ENCODE measurements at regions not wholly inside any gene's neighbourhood (a gene's known extent, or its start where the extent isn't known, plus 50 kb on each side); places are given as distances from the start of the nearest gene placed in this dataset.

DNA sequence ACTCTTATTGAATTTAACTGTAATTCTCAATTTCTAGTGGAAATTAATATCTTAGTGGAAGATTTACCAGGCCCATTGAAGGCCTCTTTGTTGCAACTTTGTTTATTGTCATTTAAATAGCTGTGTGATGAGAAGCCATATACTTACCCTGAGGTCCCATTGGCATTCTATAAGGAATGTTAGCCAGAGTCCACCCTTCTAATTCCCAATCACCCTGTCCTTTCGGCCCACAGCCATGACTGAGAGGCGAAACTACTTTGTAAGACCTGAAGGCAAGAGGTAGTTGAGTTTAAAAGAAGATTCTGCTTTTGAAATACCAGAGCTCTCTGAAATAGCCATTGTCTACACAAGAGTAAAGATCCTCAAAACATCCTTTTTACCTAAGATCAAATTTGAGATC is 290.5 kb upstream of the RARB start:
- H3K9ac ChIP-seq (replicated peaks in 1 of 4; ENCODE audit: extremely low read depth in 1 of 4, low read depth in 3 of 4, low read length in 3 of 4) = no peak overlapping the region
- DNase-seq (ENCODE audit: low read depth in 1 of 2, low spot score in 2 of 2) (no peak), FAIRE-seq (no peak)
- no peaks in the 10 kb centered on the region for H3K4me1 ChIP-seq (replicated peaks in 1 of 4; ENCODE audit: control insufficient read depth in 3 of 4, insufficient read depth in 4 of 4, low read length in 3 of 4)
- H3K18ac ChIP-seq (ENCODE audit: extremely low read depth, low read length) = no peak overlapping the region
- H2BK120ac ChIP-seq (replicated peaks; ENCODE audit: low read depth, low read length) = no peak overlapping the region
- H4K5ac ChIP-seq (ENCODE audit: insufficient read length, low read depth, low read length) = no peak overlapping the region
- 94% methylated on average over 2 of the region's 2 CpGs; no CpG with 5 or more reads in 1 of the 2 experiments for whole genome bisulfite sequencing, 2 experiments (ENCODE audit: extremely low coverage in 1 of 2, insufficient coverage in 1 of 2, insufficient read length in 1 of 2, insufficient replicate concordance in 2 of 2, low coverage in 1 of 2, low lambda C conversion rate in 2 of 2, missing lambda C conversion rate in 1 of 2)
- H3K36me3 ChIP-seq (ENCODE audit: control insufficient read depth in 2 of 4, insufficient read depth in 4 of 4, low read length in 3 of 4) = no peaks in the 10 kb centered on the region
- H3K56ac ChIP-seq (replicated peaks; ENCODE audit: insufficient read length, low read depth, low read length) = no peak overlapping the region
- no peaks in the 10 kb centered on the region for H4K20me1 ChIP-seq (replicated peaks in 1 of 2; ENCODE audit: control insufficient read depth in 1 of 2, insufficient read depth in 2 of 2, low read length in 2 of 2)
- no peak overlapping the region for H3K23ac ChIP-seq (ENCODE audit: insufficient read length)
- no peak overlapping the region for H3K14ac ChIP-seq (ENCODE audit: insufficient read length)
- no peak overlapping the region for H3K4ac ChIP-seq (replicated peaks; ENCODE audit: insufficient read length, low read depth, low read length)
- ChIA-PET CTCF (ENCODE audit: partially characterized antibody) (no interaction called here), POLR2A (ENCODE audit: partially characterized antibody) (interaction anchor here (0.8 kb wide), 1 partner anchor 18 kb away, joined by 3 read pairs; no protein-coding TSS in a partner anchor)
- TF ChIP-seq SP2 (IDR thresholded peaks at IDR 0.05; ENCODE audit: low read length) (no peak), JUND (IDR thresholded peaks at IDR 0.05; ENCODE audit: low read length) (no peak), KDM4A (IDR thresholded peaks at IDR 0.05; ENCODE audit: low read depth, low read length, severe bottlenecking) (no peak), JUN (IDR thresholded peaks at IDR 0.05; ENCODE audit: low read depth, low read length) (no peak), CHD2 (IDR thresholded peaks at IDR 0.05; ENCODE audit: low read length) (no peak), CHD1 (IDR thresholded peaks at IDR 0.05; ENCODE audit: low read depth, low read length) (no peak)
- H2BK12ac ChIP-seq (ENCODE audit: low read depth, low read length) = no peak overlapping the region
- H3K4me3 ChIP-seq (ENCODE audit: extremely low read depth in 1 of 4, insufficient read depth in 2 of 4, low read depth in 3 of 4, low read length in 4 of 4) = no peak overlapping the region
- H2AK5ac ChIP-seq (ENCODE audit: low read depth, low read length) = no peak overlapping the region
- no peaks in the 10 kb centered on the region for H3K23me2 ChIP-seq (ENCODE audit: low read depth, low read length)
- no peak overlapping the region for H2BK15ac ChIP-seq (ENCODE audit: low read length)
- no peak overlapping the region for H3K27ac ChIP-seq (ENCODE audit: low read depth, low read length)
- H3K79me1 ChIP-seq (ENCODE audit: low read depth, low read length) = no peaks in the 10 kb centered on the region
- no peak overlapping the region for H2BK5ac ChIP-seq (ENCODE audit: low read depth, low read length)
- H4K8ac ChIP-seq (ENCODE audit: extremely low read depth, insufficient read depth, low read length) = no peak overlapping the region
- H3K79me2 ChIP-seq (ENCODE audit: control insufficient read depth in 1 of 2, insufficient read depth in 2 of 2, low read length in 2 of 2) = no peaks in the 10 kb centered on the region
- H3K4me2 ChIP-seq (ENCODE audit: insufficient read depth in 1 of 2, low read depth in 2 of 2, low read length in 2 of 2) = no peak overlapping the region
- H4K91ac ChIP-seq (replicated peaks; ENCODE audit: insufficient read length, low read length) = no peak overlapping the region
- H2BK20ac ChIP-seq (ENCODE audit: low read length) = no peak overlapping the region
- no peaks in the 10 kb centered on the region for H3K9me3 ChIP-seq (ENCODE audit: insufficient read depth in 2 of 2, low read depth in 1 of 2, low read length in 1 of 2)
- no peaks in the 10 kb centered on the region for H3K27me3 ChIP-seq (replicated peaks in 1 of 4; ENCODE audit: control insufficient read depth in 3 of 4, extremely low read depth in 1 of 4, insufficient read depth in 3 of 4, low read length in 3 of 4)
- H2AFZ ChIP-seq (ENCODE audit: low read length) = no peak overlapping the region

Measured in H1 (cell line).